Mammary epithelial cell (primary cell): ENCODE measurements at regions not wholly inside any gene's neighbourhood (a gene's known extent, or its start where the extent isn't known, plus 50 kb on each side); places are given as distances from the start of the nearest gene placed in this dataset.

Experiments
- CTCF ChIP-seq, 2 donors: IDR thresholded peaks in 1 of 2; conservative IDR thresholded peaks in 1 of 2; 2 replicates each; pipeline ENCODE4 v1.5.1; 2011 to 2012; ENCODE audit warnings: inconsistent platforms in 2 of 2, low read length in 2 of 2, mild to moderate bottlenecking in 2 of 2, control low read depth in 1 of 2, low read depth in 1 of 2; ENCODE audit not compliant: insufficient read depth in 1 of 2; ENCODE audit errors: extremely low read depth in 1 of 2
- EZH2 ChIP-seq: IDR thresholded peaks from 2 replicates; pipeline ENCODE4 v1.6.1; 2012; ENCODE audit warnings: low read length, inconsistent platforms, borderline replicate concordance

DNA sequence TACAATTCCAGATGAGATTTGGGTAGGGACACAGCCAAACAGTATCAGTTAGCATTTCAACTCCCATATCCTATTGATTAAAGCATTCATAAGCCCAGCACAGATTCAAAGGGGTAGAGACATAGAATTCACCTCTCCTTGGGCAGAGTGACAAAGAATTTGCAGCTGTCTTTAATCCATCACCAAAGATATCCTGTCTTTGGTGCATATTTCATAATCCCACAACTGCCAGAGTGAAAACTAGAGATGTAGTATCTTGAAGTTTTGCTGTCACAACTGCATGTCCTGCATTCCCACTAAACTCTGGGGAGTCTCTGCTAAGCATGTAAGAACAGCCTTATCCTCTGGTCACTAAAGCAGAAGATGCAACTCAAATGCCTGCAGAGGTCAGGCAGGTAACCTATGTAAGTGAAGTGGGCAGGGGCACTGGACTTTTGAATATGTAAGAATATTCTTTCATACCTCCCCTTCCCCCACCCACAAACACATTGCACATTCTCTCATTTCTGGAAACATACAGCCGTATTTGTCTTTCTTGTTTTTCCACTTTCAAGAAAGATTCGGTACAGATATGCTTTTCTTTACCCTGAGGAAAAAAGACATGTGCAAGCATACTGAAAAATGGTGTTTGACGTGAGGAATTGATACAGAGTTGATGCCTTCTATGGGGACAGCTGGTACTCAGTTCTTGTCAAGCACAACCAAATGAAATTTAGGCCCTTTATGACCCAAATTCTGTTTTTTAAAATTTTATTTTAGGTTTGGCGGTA lies 283.1 kb downstream of the SP3 start:
- TF ChIP-seq EZH2 (no peak), CTCF (conservative IDR thresholded peaks at IDR 0.05 in 1 of 2, IDR thresholded peaks at IDR 0.05 in 1 of 2; ENCODE audit: extremely low read depth in 1 of 2, insufficient read depth in 1 of 2, low read depth in 1 of 2, low read length in 2 of 2) (no peak)
